GM21381 (cell line): ENCODE measurements at regions not wholly inside any gene's neighbourhood (a gene's known extent, or its start where the extent isn't known, plus 50 kb on each side); places are given as distances from the start of the nearest gene placed in this dataset.
"Not testable (repeated sequence)": the region's sequence is repeated elsewhere in the genome, so short reads cannot be mapped to it uniquely, and the experiment has no call there.

Source experiments
- ATAC-seq: cut with Tn5 transposase; IDR thresholded peaks from one replicate; pipeline ENCODE4 v1.9.1; 2021; ENCODE audit warnings: mild to moderate bottlenecking, moderate library complexity; ENCODE audit not compliant: unreplicated experiment

DNA sequence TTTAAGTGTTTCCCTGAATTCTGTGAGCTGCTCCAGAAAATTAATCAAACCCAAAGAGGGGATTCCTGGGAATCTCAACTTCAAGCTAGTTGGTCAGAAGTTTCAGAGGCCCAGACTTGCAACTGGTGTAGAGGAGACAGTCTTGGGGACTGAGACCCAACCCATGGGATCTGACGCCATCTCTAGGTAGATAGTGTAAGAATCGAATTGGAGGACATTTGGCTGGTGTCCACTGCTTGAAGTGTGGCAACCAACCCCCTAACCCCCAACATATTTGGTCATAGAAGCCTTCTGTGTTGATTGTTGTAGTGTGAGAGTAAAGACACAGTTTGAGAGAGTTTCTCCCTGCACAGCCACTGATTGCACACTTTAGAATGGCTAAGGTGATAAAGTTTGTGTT is 103.5 kb upstream of the CARMIL1 start:
- ATAC-seq, result no peak

DNA sequence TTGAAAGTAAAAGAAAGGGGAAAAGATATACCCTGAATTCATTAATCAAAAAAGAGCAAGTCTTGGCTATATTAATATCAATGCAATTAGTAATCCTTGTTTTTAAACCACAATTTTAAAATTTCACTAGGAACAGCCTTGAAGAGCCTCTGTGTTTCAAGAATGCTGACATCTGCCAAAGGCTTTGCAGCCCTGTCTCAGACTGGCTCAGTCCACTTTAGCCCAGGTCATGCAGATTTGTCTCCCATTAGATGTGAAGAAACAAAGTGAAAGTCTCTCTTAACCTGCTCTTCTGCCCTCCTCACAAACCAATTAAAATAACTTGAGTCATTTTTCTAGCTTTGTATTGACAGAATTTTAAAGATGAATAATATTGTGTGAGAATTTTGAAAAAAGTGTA is 102.7 kb upstream of the CARMIL1 start:
- no peak for ATAC-seq

DNA sequence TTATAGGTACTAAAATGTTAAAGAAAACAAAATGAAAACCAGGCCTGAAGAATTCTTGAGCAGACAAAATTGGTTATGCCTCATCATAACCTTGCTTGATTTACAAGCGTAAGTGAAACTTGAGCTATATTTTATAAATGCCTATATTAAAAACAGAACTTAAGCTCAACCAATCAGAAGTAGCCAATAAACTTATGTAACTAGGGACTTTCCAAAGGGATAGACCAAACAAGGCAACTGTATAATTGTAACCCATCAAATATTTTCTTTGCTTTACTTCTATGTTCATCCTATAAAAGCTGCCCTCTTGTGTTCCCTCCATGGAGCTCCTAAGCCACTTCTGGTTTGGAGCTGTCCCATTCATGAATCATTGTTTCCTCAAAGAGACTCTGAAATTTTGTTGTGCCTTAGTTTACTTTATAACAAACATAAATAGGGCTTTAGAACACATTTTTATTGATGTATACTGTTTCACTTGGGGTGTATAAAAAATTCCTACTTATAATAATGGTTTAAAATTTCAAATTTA is 101.6 kb upstream of the CARMIL1 start:
- no peak for ATAC-seq

GRCh38 chr6:25178336-25179035 is 100.7 kb upstream of the CARMIL1 start:
- ATAC-seq, result no peak

DNA sequence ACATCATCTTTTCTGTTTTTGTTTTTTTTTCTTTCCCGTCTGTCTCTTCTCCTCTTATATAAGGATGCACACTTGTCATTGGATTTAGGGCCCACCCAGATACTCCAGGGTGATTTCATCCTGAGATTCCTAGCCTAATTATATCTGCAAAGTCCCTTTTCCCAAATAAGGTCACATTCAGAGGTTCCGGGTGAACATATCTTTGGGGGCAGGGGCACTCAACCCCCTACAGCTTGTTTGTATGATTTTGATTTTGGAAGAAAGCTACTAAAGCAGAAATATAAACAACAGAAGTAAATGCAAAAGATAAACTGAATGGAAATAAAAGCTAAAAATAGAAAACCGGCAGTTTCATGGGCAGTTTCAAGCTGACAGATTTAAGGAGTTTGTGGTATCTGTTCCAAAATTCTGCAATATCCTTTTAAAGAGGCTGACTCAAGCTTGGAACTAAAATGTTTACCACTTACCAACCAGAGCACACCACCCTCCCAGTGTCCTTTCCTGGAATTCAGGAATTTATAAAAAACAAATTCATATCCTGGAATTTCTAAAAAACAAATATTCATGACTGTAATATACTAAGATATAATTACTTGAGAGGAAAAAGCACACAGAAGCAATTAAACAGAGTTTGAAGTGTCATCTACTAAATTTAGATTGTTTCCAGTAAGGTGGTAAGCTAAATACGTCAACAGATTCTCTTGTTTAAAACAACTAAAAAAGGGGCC is 100.0 kb upstream of the CARMIL1 start:
- ATAC-seq, result no peak

DNA sequence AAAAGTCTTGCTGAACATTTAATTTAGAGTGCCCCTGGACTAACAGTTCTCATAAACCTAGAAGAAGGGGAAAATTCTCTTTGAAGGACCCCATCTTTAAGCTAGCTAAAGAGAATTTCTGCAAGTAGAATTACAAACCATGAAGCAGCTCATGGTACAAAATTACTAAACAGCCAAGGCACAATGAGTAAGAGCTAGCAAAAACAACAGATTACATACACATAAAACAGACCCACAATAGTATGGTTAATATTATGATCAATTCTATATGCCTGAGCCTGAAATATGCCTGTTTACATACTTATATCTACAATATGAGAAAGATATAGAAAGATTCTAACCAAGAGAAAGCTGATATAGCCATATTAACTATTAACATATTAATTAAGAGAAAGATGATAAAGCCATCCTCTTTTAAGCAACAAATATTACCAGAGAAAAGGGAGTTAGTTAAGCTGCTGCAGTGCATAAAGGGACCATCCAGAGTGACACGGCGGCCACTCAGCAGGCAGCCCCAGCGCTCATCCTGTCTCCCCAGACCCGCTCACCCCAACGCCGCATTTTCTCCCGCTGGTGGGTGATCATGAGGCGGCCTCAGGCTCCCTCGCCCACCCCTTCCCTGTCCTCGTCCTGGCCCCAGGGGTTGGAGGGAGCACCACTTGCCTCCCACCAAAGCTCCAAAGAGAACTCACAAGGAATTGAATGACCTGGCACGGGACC is 98.4 kb upstream of the CARMIL1 start:
- no peak for ATAC-seq

- ATAC-seq, result no peak
Measured at GRCh38 chr6:25181350-25181724, 97.8 kb upstream of the CARMIL1 start.

GRCh38 chr6:25181923-25182322 is 97.3 kb upstream of the CARMIL1 start:
- ATAC-seq, result no peak

DNA sequence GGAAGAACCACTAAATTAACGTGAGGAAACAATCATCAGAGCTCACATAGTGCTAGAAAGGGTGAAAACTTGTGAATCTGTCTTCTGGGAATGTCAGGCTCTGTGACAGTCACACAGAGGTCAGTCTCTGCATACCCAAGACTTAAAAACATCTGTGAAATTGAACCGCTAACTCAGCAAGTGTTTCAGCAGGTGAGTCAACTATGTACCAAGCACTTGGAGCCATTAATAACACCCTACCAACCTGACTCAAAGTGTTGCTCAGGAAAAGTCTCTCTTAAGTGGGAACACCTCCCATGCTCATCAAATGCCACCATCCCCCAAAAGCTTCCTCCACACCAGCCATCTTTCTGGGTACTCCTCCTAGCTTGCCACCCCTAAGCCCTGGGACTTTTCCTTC is 92.3 kb upstream of the CARMIL1 start:
- ATAC-seq, result no peak

DNA sequence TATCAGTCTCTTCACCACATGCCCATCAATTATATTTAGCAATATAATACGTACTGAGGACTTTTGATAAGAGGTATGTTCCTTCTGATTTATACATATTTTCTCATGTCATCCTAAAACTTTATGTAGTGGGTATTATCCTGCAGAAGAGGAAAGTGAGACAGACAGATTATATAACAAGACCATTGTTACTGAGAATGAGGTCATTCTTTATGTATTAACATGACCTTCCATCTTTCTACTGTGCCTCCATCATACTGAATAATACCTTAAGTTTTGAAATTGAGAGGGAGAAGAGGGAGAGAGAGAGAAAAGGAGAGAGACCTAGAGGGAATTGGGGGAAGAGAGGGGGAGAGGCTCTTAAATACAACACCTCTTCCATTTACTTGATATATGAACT is 90.9 kb upstream of the CARMIL1 start:
- ATAC-seq, result no peak

GRCh38 chr6:25192590-25193459 is 86.3 kb upstream of the CARMIL1 start:
- ATAC-seq, result no peak

GRCh38 chr6:25193460-25194171 is 85.6 kb upstream of the CARMIL1 start:
- ATAC-seq, result no peak

DNA sequence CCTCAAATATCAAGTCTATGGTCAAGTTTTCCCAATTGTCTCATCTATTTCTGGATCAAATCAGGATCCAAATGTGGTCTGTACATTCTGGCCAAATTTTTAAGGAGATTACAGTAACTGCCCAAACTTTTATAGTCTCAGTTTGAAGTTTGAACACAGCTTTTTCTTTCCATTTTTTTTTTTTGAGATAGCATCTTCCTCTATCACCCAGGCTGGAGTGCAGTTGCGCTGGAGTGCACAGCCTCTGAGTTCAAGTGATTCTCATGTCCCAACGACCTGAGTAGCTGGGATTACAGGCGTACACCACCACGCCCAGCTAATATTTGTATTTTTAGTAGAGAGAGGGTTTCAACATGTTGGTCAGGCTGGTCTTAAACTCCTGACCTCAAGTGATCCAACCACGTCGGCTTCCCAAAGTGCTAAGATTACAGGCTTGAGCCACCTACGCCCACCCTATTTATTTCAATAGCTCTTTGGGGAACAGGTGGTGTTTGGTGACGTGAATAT is 84.9 kb upstream of the CARMIL1 start:
- ATAC-seq, result no peak

DNA sequence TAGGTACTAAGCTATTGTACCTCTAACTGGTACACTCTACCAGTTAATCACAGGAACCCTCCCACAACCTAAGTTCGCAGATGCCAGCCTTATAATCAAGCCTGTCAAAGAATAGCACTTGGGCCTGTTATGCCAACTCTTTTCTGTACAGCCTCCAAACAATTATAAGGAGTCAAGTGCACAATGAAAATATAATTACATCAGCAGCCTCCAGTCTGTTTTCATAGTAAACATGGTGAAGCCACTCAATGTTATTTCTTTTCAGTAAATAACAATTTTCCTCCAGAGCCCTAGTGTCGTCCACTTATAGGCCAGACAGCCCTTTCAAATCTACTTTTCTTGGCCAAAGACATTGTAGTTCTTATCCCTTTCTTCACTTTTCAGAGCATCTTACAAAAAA is 82.7 kb upstream of the CARMIL1 start:
- no peak for ATAC-seq

DNA sequence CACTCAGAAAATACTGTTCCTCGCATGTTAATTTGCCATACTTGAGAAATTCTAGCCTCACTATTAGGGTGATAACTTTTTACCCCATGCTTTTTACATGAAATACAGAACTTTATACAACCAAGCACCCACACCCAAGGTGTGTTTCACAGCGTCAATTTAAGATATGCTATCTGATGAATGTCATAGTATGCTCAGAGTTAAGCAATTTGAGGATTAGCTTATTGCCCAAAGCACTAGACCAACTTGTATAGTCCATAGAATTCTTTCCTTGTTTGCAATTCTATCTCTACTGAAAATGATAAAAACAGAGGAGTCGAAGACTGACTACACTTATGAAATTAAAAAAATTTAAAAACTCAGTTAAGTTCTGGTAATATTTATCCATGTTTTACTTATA is 82.1 kb upstream of the CARMIL1 start:
- ATAC-seq, result no peak

- ATAC-seq, result no peak
Measured at GRCh38 chr6:25199544-25199943, 79.6 kb upstream of the CARMIL1 start.

- ATAC-seq, result no peak
Measured at GRCh38 chr6:25202504-25202903, 76.7 kb upstream of the CARMIL1 start.

- ATAC-seq, result no peak
Measured at GRCh38 chr6:25205629-25206028, 73.5 kb upstream of the CARMIL1 start.

DNA sequence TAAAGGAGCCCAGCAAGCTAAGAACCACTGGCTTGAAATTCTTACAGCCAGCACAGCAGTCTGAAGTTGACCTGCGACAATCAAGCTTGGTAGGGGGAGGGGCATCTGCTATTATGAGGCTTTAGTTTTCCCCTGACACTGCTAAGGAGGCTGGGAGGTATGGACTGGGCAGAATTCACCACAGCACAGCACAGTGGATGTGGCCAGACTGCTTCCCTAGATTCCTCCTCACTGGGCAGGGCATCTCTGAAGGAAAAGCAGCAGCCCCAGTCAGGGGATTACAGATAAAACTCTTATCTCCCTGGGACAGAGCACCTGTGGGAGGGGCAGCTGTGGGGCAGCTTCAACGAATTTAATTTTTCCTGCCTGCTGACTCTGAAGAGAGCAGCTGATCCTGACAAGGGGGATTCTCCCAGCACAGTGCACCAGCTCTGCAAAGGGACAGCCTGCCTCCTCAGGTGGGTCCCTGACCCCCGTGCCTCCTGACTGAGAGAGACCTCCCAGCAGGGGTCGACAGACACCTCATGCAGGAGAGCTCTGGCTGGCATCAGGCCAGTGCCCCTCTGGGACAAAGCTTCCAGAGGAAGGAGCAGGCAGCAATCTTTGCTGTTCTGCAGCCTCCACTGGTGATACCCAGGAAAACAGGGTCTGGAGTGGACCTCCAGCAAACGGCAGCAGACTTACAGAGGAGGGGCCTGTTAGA is 71.6 kb upstream of the CARMIL1 start:
- ATAC-seq, result not testable (repeated sequence)
